SH-SY5Y (cell line): ENCODE measurements at regions not wholly inside any gene's neighbourhood (a gene's known extent, or its start where the extent isn't known, plus 50 kb on each side); places are given as distances from the start of the nearest gene placed in this dataset.
A peak's percentile ranks its signal among the peaks of the same experiment; 100 is the strongest.

Source experiments
- GATA2 ChIP-seq: IDR thresholded peaks from 2 replicates; pipeline ENCODE4 v1.6.1; 2011; ENCODE audit warnings: mild to moderate bottlenecking, low read depth, low read length
- GATA3 ChIP-seq: IDR thresholded peaks from 2 replicates; pipeline ENCODE4 v1.6.1; 2011; ENCODE audit warnings: low read depth, mild to moderate bottlenecking, low read length, moderate library complexity

GRCh38 chr21:32216293-32216692 is 62.6 kb downstream of the MIS18A start:
- TF ChIP-seq GATA2 (no peak), GATA3 (no peak)

- no peak for TF ChIP-seq GATA3
- no peak for TF ChIP-seq GATA2
Observed at GRCh38 chr21:32215306-32215685, 63.6 kb downstream of the MIS18A start.

- no peak for TF ChIP-seq GATA2
- no peak for TF ChIP-seq GATA3
Observed at GRCh38 chr21:32214654-32215305, 64.1 kb downstream of the MIS18A start.

- no peak for TF ChIP-seq GATA2
- TF ChIP-seq GATA3, result no peak
Observed at GRCh38 chr21:32212116-32212515, 66.7 kb downstream of the MIS18A start.

- TF ChIP-seq GATA2 (no peak), GATA3 (no peak)
Observed at GRCh38 chr21:32211306-32211705, 67.5 kb downstream of the MIS18A start.

- TF ChIP-seq GATA3, result no peak
- no peak for TF ChIP-seq GATA2
Observed at GRCh38 chr21:32209580-32209979, 69.3 kb downstream of the MIS18A start.

GRCh38 chr21:32207406-32207716 is 71.5 kb downstream of the MIS18A start:
- TF ChIP-seq GATA2 (peak; percentile 71), GATA3 (peak; percentile 57; the same call in 1 of the 2 replicates)

- TF ChIP-seq GATA2 (peak; percentile 81; the same call in 1 of the 2 replicates), GATA3 (peak; percentile 94)
Observed at GRCh38 chr21:32206631-32207405, 72.0 kb downstream of the MIS18A start.

- TF ChIP-seq GATA2 (no peak), GATA3 (no peak)
Observed at GRCh38 chr21:32203877-32204480, 74.9 kb downstream of the MIS18A start.

- TF ChIP-seq GATA3 (no peak), GATA2 (no peak)
Observed at GRCh38 chr21:32200029-32200428, 78.8 kb downstream of the MIS18A start.

- TF ChIP-seq GATA2 (no peak), GATA3 (no peak)
Observed at GRCh38 chr21:32198384-32198783, 80.5 kb downstream of the MIS18A start.

GRCh38 chr21:32197896-32198295 is 81.0 kb downstream of the MIS18A start:
- no peak for TF ChIP-seq GATA2

GRCh38 chr21:32196001-32196400 is 82.8 kb downstream of the MIS18A start:
- TF ChIP-seq GATA2 (no peak), GATA3 (no peak)

- TF ChIP-seq GATA2, result peak; percentile 20; the same call in 1 of the 2 replicates
- TF ChIP-seq GATA3, result no peak
Observed at GRCh38 chr21:32193098-32193465, 85.8 kb downstream of the MIS18A start.
